B cell (primary cell): ENCODE measurements at regions not wholly inside any gene's neighbourhood (a gene's known extent, or its start where the extent isn't known, plus 50 kb on each side); places are given as distances from the start of the nearest gene placed in this dataset.

ENCODE experiments used
- ATAC-seq: fragments of 200-7000 bp; cut with Tn5 transposase; one replicate; pipeline ENCODE4 v1.10.0; 2021; ENCODE audit warnings: low read depth, mild to moderate bottlenecking, moderate number of reproducible peaks, moderate library complexity
- CTCF ChIA-PET: fragments of 350-600 bp; sonication (Branson Sonifier 250); formaldehyde crosslinking; loops from one replicate; lab custom pipeline; 2021; ENCODE audit warnings: antibody characterized with exemption, inconsistent platforms; lab: Charles Lee
- POLR2A ChIA-PET: fragments of 350-600 bp; sonication (Branson Sonifier 250); formaldehyde crosslinking; loops from one replicate; lab custom pipeline; 2021; ENCODE audit warnings: antibody characterized with exemption; lab: Charles Lee
- DNase-seq: peaks from one replicate; pipeline ENCODE4 v3.0.0; 2013
- H2AFZ ChIP-seq: 2 replicates; pipeline ENCODE4 v1.6.1; 2012; ENCODE audit warnings: mild to moderate bottlenecking, low read depth, low read length; ENCODE audit not compliant: insufficient read depth, poor library complexity, severe bottlenecking
- H3K27ac ChIP-seq, 2 donors: 1 replicate in 1 of 2; 2 replicates in 1 of 2; pipeline ENCODE4 v1.5.1; 2012 to 2013; ENCODE audit warnings: low read length in 2 of 2, mild to moderate bottlenecking in 2 of 2, moderate library complexity in 1 of 2
- H3K27me3 ChIP-seq, 4 experiments: fragments of 200-600 bp in 1 of 4; sonication (generic) in 1 of 4; replicated peaks in 1 of 4; 1 replicate in 2 of 4; 2 replicates in 2 of 4; pipeline versions ENCODE4 v1.6.1 to v1.7.0; 2013 to 2016; ENCODE audit warnings: low read length in 3 of 4, mild to moderate bottlenecking in 2 of 4, mixed read lengths in 1 of 4, moderate library complexity in 1 of 4; ENCODE audit not compliant: insufficient read depth in 4 of 4, control insufficient read depth in 3 of 4; ENCODE audit errors: control extremely low read depth in 1 of 4
- H3K36me3 ChIP-seq, 2 experiments: replicated peaks in 1 of 2; 1 replicate in 1 of 2; 2 replicates in 1 of 2; pipeline versions ENCODE4 v1.6.1 to v1.7.1; 2013; ENCODE audit warnings: low read length in 1 of 2; ENCODE audit not compliant: insufficient read depth in 2 of 2, control insufficient read depth in 1 of 2; ENCODE audit errors: control extremely low read depth in 1 of 2, extremely low read depth in 1 of 2
- H3K4me1 ChIP-seq, 2 donors: fragments of 200-600 bp in 1 of 2; sonication (generic) in 1 of 2; 1 replicate in 1 of 2; 2 replicates in 1 of 2; pipeline versions ENCODE4 v1.5.1 to v1.6.1; 2013 to 2017; ENCODE audit warnings: low read length in 2 of 2; ENCODE audit not compliant: control insufficient read depth in 2 of 2, insufficient read depth in 2 of 2
- H3K4me2 ChIP-seq: replicated peaks from 2 replicates; pipeline ENCODE3; 2012; ENCODE audit warnings: mild to moderate bottlenecking, low read depth, low read length; ENCODE audit not compliant: poor library complexity, severe bottlenecking
- H3K4me3 ChIP-seq, 5 experiments: fragments of 200-600 bp in 1 of 5; sonication (generic) in 1 of 5; 1 replicate in 3 of 5; 2 replicates in 2 of 5; pipeline versions ENCODE4 v1.5.1 to v1.7.0; 2011 to 2016; ENCODE audit warnings: low read length in 4 of 5, mild to moderate bottlenecking in 4 of 5, low read depth in 2 of 5, control low read depth in 1 of 5, moderate library complexity in 1 of 5; ENCODE audit not compliant: insufficient read depth in 1 of 5; ENCODE audit errors: control extremely low read depth in 1 of 5, extremely low read depth in 1 of 5
- H3K79me2 ChIP-seq: fragments of 200-600 bp; sonication (generic); one replicate; pipeline ENCODE4 v1.6.0; 2016; ENCODE audit warnings: low read length; ENCODE audit not compliant: control insufficient read depth, insufficient read depth
- H3K9ac ChIP-seq: fragments of 200-600 bp; sonication (generic); 2 replicates; pipeline ENCODE4 v1.6.1; 2017; ENCODE audit warnings: mild to moderate bottlenecking, low read length, moderate library complexity
- H3K9me3 ChIP-seq, 3 donors: one replicate each; pipeline versions ENCODE4 v1.6.1 to v1.7.1; 2013; ENCODE audit warnings: low read length in 2 of 3; ENCODE audit not compliant: control insufficient read depth in 2 of 3, insufficient read depth in 1 of 3; ENCODE audit errors: control extremely low read depth in 1 of 3
- H4K20me1 ChIP-seq: 2 replicates; pipeline ENCODE4 v1.6.0; 2012; ENCODE audit warnings: mild to moderate bottlenecking, low read length; ENCODE audit not compliant: insufficient read depth, control insufficient read depth, poor library complexity, severe bottlenecking
- H3K27ac Mint-ChIP-seq: one replicate; pipeline ENCODE4 v1.8.0; 2021; ENCODE audit warnings: mixed read lengths
- H3K27me3 Mint-ChIP-seq: one replicate; pipeline ENCODE4 v1.8.0; 2021; ENCODE audit warnings: mixed read lengths
- H3K4me1 Mint-ChIP-seq: one replicate; pipeline ENCODE4 v1.8.0; 2021; ENCODE audit warnings: mixed read lengths
- H3K4me3 Mint-ChIP-seq: one replicate; pipeline ENCODE4 v1.8.0; 2021; ENCODE audit warnings: mixed read lengths
- H3K9me3 Mint-ChIP-seq: one replicate; pipeline ENCODE4 v1.8.0; 2022; ENCODE audit warnings: mixed read lengths; ENCODE audit not compliant: insufficient read depth
- CTCF ChIP-seq: fragments of 200-600 bp; IDR thresholded peaks from one replicate; pipeline ENCODE4 v1.8.0; 2022; ENCODE audit warnings: antibody characterized with exemption, mild to moderate bottlenecking
- EZH2 ChIP-seq: IDR thresholded peaks from 2 replicates; pipeline ENCODE4 v1.6.1; 2012; ENCODE audit warnings: borderline replicate concordance, low read depth, mild to moderate bottlenecking, moderate library complexity, low read length; ENCODE audit not compliant: insufficient read depth, poor library complexity, severe bottlenecking
- WGBS: methylation state at CpG from one replicate; pipeline ENCODE4 v1.1.5; 2013; ENCODE audit warnings: missing lambda C conversion rate; ENCODE audit not compliant: insufficient coverage; 5-methylcytosine and 5-hydroxymethylcytosine counted together
- intact Hi-C: fragments of 100-400 bp; cut with micrococcal nuclease; formaldehyde crosslinking; loops from one replicate; pipeline ENCODE4 v1.10.0; 2022

- CTCF ChIA-PET: no interaction called here
- Histone ChIP-seq H3K9me3 (no peaks in the 10 kb centered on the region), H3K79me2 (no peaks in the 10 kb centered on the region), H3K9ac (no peak overlapping the region), H2AFZ (no peak overlapping the region), H3K27ac (no peak overlapping the region), H3K36me3 (no peaks in the 10 kb centered on the region), H4K20me1 (no peaks in the 10 kb centered on the region), H3K4me3 (no peak overlapping the region), H3K27me3 (no peaks in the 10 kb centered on the region), H3K4me1 (no peaks in the 10 kb centered on the region), H3K4me2 (no peak overlapping the region)
- POLR2A ChIA-PET: no interaction called here
- intact Hi-C loops: no loop called here
- Mint-ChIP-seq H3K4me3 (no peak overlapping the region), H3K9me3 (peaks cover 6% of the 10 kb centered on the region), H3K27ac (no peak overlapping the region), H3K4me1 (no peaks in the 10 kb centered on the region), H3K27me3 (no peaks in the 10 kb centered on the region)
- TF ChIP-seq EZH2 (no peak), CTCF (no peak)
- DNase-seq: no peak
- no peak for ATAC-seq
These were observed 275.1 kb downstream of the BRINP1 start for GRCh38 chr9:119094086-119094485.

GRCh38 chr9:119095072-119095471, 274.2 kb downstream of the BRINP1 start:
- H3K4me2 ChIP-seq: no peak overlapping the region
- H3K4me3 ChIP-seq: no peak overlapping the region
- H4K20me1 ChIP-seq: no peaks in the 10 kb centered on the region
- no CpG with 5 or more reads among the region's 3 CpGs for WGBS
- no peaks in the 10 kb centered on the region for H3K79me2 ChIP-seq
- H3K9me3 Mint-ChIP-seq: peaks cover 6% of the 10 kb centered on the region
- CTCF ChIA-PET: no interaction called here
- no peak overlapping the region for H3K9ac ChIP-seq
- no peaks in the 10 kb centered on the region for H3K4me1 ChIP-seq
- H3K27me3 Mint-ChIP-seq: no peaks in the 10 kb centered on the region
- intact Hi-C loops: no loop called here
- no peak for ATAC-seq
- H3K27ac Mint-ChIP-seq: no peak overlapping the region
- TF ChIP-seq EZH2 (no peak), CTCF (no peak)
- no peak overlapping the region for H3K4me3 Mint-ChIP-seq
- H3K4me1 Mint-ChIP-seq: no peaks in the 10 kb centered on the region
- H2AFZ ChIP-seq: no peak overlapping the region
- POLR2A ChIA-PET: no interaction called here
- no peaks in the 10 kb centered on the region for H3K27me3 ChIP-seq
- no peaks in the 10 kb centered on the region for H3K9me3 ChIP-seq
- H3K36me3 ChIP-seq: no peaks in the 10 kb centered on the region
- H3K27ac ChIP-seq: no peak overlapping the region
- no peak for DNase-seq
